BJ (cell line): ENCODE measurements at regions not wholly inside any gene's neighbourhood (a gene's known extent, or its start where the extent isn't known, plus 50 kb on each side); places are given as distances from the start of the nearest gene placed in this dataset.

ENCODE experiments used
- CTCF ChIA-PET: fragments of 350-600 bp; formaldehyde crosslinking; extraction: SDS; loops from one replicate; lab custom pipeline; 2021; ENCODE audit warnings: antibody characterized with exemption, inconsistent platforms; lab: Yijun Ruan, JAX
- POLR2A ChIA-PET: fragments of 300-600 bp; sonication (Branson Sonifier 250); formaldehyde crosslinking; extraction: SDS; loops from one replicate; lab custom pipeline; 2021; ENCODE audit warnings: antibody characterized with exemption; lab: Charles Lee
- DNase-seq: peaks from one replicate; pipeline ENCODE4 v3.0.0-alpha.2; 2011; ENCODE audit warnings: low read depth
- H3K27me3 ChIP-seq: 2 replicates; pipeline ENCODE4 v1.6.0; 2011; ENCODE audit warnings: low read length; ENCODE audit not compliant: control insufficient read depth, insufficient read depth
- H3K36me3 ChIP-seq: 2 replicates; pipeline ENCODE4 v1.5.1; 2011; ENCODE audit warnings: low read length; ENCODE audit not compliant: control insufficient read depth, insufficient read depth
- H3K4me3 ChIP-seq: 2 replicates; pipeline ENCODE4 v1.5.1; 2011; ENCODE audit warnings: low read depth, mild to moderate bottlenecking, control low read depth, low read length
- CTCF ChIP-seq: IDR thresholded peaks from 2 replicates; pipeline ENCODE4 v1.5.1; 2011; ENCODE audit warnings: low read depth, mild to moderate bottlenecking, control low read depth, inconsistent platforms, low read length, moderate library complexity; ENCODE audit not compliant: insufficient read depth

- Histone ChIP-seq H3K27me3 (no peaks in the 10 kb centered on the region), H3K36me3 (no peaks in the 10 kb centered on the region), H3K4me3 (no peak overlapping the region)
- TF ChIP-seq CTCF = peak; percentile 14; the same call in 1 of the 2 replicates
- DNase-seq = no peak
- ChIA-PET POLR2A (no interaction called here), CTCF (interaction anchor here (1.2 kb wide), 1 partner anchor 9 kb away, joined by 5 read pairs; no protein-coding TSS in a partner anchor)
These were observed 392.5 kb downstream of the CTTN start for GRCh38 chr11:70790671-70791300.

DNA sequence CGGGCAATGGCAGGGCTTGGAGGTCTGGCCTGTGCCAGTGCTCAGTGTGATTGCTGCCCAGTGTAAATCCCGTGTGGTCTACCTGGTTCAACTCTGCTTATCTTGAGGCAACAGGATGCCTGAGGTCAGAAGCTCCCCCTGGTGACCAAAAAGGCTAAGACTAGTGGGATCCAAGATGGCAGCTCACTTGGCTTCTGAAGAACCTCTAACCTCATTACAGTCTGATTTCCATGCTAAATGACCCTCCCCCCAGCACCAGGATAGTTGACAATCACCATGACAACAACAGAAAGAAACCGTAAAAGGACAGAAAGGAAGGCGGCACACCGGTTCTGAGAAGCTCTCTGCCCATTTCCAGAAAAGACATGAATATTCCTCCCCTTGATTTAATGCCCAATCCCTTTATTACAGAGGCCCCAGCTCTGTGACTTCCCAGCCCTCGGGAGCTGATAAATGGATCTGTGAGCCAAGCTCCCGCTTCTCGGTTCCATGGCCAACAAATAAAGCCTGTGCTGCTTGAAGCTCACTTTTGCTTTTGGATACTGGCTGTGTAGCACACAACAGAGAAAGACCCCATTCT is 398.4 kb downstream of the CTTN start:
- DNase-seq = no peak
- TF ChIP-seq CTCF = no peak
- H3K27me3 ChIP-seq = no peaks in the 10 kb centered on the region
- ChIA-PET CTCF (interaction anchor here (1.0 to 1.4 kb wide), 2 partner anchors 18 kb away, joined by 3 to 4 read pairs; no protein-coding TSS in a partner anchor), POLR2A (no interaction called here)
- H3K4me3 ChIP-seq = no peak overlapping the region
- no peaks in the 10 kb centered on the region for H3K36me3 ChIP-seq

- no peaks in the 10 kb centered on the region for H3K27me3 ChIP-seq
- no peaks in the 10 kb centered on the region for H3K36me3 ChIP-seq
- CTCF ChIA-PET = no interaction called here
- H3K4me3 ChIP-seq = no peak overlapping the region
- POLR2A ChIA-PET = no interaction called here
- DNase-seq = no peak
- TF ChIP-seq CTCF = no peak
These were observed 400.0 kb downstream of the CTTN start for GRCh38 chr11:70798296-70798695.

DNA sequence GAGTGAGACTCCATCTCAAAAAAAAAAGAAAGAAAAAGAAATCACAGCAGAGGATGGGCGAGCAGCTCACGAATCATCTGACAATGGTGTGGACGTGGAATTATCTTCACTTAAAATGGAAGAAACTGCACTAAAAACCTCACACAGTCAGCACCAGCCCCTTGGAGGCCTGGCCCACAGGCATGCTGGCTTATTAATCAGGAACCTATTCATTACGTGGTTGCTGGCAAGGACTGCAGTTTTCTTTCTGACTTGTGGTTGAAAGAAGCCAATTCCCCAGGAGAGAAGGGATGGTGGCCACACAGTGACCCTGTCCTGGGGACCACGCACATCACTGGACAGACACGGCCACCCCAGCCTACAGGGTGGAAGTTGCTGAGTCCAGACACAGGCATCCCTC is 401.1 kb downstream of the CTTN start:
- DNase-seq = no peak
- H3K4me3 ChIP-seq = no peak overlapping the region
- ChIA-PET POLR2A (no interaction called here), CTCF (interaction anchor here (1.1 kb wide), 1 partner anchor 9 kb away, joined by 5 read pairs; no protein-coding TSS in a partner anchor)
- no peaks in the 10 kb centered on the region for H3K36me3 ChIP-seq
- no peaks in the 10 kb centered on the region for H3K27me3 ChIP-seq
- no peak for TF ChIP-seq CTCF

DNA sequence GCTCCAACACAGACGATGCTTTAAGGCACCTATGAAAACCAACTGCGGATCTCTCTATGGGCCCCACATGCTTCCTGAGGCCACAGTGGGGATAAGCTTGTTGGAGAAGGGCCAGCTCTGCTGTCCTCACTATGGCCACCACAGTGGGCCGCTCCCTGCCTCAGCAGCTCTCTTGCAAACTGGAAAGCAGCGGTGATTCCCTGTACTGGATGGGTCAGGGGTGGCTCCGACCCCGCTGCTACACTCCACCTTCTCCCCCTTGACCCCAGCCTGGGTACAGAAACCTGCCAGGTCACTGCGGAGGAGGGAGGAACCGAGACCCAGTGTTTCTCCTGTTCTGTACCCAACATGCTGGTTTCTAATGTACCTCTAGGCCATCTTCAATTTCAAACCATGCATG is 403.9 kb downstream of the CTTN start:
- POLR2A ChIA-PET = no interaction called here
- CTCF ChIA-PET = no interaction called here
- TF ChIP-seq CTCF = no peak
- no peak for DNase-seq
- Histone ChIP-seq H3K36me3 (no peaks in the 10 kb centered on the region), H3K27me3 (no peaks in the 10 kb centered on the region), H3K4me3 (no peak overlapping the region)
